ENCODE measurements at regions not wholly inside any gene's neighbourhood (a gene's known extent, or its start where the extent isn't known, plus 50 kb on each side); places are given as distances from the start of the nearest gene placed in this dataset.

- TF ChIP-seq EZH2 (IDR thresholded peaks at IDR 0.05; ENCODE audit: borderline replicate concordance, low read depth, low read length, severe bottlenecking) (no peak), POLR2A (IDR thresholded peaks at IDR 0.05; ENCODE audit: low read depth, low read length) (no peak), CTCF (IDR thresholded peaks at IDR 0.05; ENCODE audit: extremely low read depth in 1 of 2, insufficient read depth in 1 of 2, low read depth in 1 of 2, low read length in 2 of 2) (no peak), JUN (IDR thresholded peaks at IDR 0.05; ENCODE audit: borderline replicate concordance, insufficient read depth, insufficient read length, low read depth) (no peak), MAX (IDR thresholded peaks at IDR 0.05; ENCODE audit: insufficient read depth, insufficient read length) (no peak), POLR2AphosphoS5 (IDR thresholded peaks at IDR 0.05; ENCODE audit: insufficient read depth, low read depth, low read length) (no peak), MYC (IDR thresholded peaks at IDR 0.05; ENCODE audit: low read depth, low read length) (no peak), FOS (IDR thresholded peaks at IDR 0.05; ENCODE audit: borderline replicate concordance, insufficient read depth, low read length) (no peak), GATA2 (IDR thresholded peaks at IDR 0.05; ENCODE audit: insufficient read depth, insufficient read length, low read depth, low read length) (no peak)
Observed at GRCh38 chr7:24035366-24036032, 248.5 kb upstream of the NPY start.

Data from endothelial cell of umbilical vein (primary cell).